ENCODE measurements at regions not wholly inside any gene's neighbourhood (a gene's known extent, or its start where the extent isn't known, plus 50 kb on each side); places are given as distances from the start of the nearest gene placed in this dataset.

DNA sequence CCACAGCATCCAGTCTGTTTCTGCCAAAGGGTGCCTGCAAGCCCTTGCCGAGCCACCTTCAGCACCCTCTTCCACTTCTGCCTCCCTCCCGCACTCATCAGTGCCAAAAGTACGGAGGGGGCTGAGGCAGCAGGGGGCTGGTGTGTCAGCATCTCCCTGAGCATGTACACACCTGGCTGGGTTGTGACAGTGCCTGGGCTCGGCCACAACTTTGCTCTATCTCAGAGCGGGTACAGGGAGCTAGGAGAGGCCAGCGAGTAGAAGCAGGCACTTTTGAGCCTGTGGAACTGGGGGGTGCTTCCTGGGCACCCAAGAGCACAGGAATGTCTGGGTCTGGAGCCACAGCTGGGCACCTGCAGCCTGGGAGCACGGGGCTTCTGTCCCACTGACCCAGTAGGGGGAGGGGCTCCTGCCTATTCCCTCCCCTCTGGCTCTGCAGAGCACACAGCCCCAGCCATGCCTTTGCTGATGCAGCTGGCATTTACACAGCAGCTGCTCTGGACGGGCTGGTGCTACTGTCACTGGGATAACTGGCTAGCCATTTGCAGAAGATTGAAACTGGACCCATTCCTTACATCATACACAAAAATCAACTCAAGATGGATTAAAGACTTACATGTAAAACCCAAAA is 319.8 kb upstream of the RRP15 start:
- Histone ChIP-seq H3K4me3 (no peak overlapping the region), H3K27ac (no peak overlapping the region), H3K36me3 (no peaks in the 10 kb centered on the region), H3K4me1 (ENCODE audit: control insufficient read depth in 1 of 2, low read depth in 2 of 2) (no peaks in the 10 kb centered on the region), H3K27me3 (replicated peaks; ENCODE audit: insufficient read depth) (no peaks in the 10 kb centered on the region), H3K9me3 (no peaks in the 10 kb centered on the region)
- DNase-seq (ENCODE audit: low spot score) = no peak
- no peak for ATAC-seq (ENCODE audit: insufficient number of reproducible peaks, low FRiP score, low read depth)
- TF ChIP-seq, protein P1, sequence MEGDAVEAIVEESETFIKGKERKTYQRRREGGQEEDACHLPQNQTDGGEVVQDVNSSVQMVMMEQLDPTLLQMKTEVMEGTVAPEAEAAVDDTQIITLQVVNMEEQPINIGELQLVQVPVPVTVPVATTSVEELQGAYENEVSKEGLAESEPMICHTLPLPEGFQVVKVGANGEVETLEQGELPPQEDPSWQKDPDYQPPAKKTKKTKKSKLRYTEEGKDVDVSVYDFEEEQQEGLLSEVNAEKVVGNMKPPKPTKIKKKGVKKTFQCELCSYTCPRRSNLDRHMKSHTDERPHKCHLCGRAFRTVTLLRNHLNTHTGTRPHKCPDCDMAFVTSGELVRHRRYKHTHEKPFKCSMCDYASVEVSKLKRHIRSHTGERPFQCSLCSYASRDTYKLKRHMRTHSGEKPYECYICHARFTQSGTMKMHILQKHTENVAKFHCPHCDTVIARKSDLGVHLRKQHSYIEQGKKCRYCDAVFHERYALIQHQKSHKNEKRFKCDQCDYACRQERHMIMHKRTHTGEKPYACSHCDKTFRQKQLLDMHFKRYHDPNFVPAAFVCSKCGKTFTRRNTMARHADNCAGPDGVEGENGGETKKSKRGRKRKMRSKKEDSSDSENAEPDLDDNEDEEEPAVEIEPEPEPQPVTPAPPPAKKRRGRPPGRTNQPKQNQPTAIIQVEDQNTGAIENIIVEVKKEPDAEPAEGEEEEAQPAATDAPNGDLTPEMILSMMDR (IDR thresholded peaks at IDR 0.05) = no peak

DNA sequence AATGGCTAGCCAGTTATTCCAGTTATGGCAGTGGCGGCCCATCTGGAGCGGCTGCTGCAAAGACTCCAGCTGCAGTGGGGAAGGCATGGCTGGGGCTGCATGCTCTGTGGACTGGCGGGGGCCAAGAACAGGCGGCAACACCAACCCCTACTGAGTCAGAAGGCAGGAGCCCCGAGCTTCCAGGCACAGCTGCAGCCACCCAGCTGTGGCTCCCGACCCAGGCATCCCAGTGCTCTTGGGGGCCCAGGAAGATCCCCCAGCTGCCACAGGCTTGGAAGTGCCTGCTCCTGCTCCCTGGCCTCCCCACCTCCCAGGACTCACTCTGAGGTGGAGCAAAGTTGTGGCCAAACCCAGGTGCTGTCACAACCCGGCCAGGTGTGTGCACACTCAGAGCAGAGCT is 317.0 kb upstream of the RRP15 start:
- TF ChIP-seq, protein P1 (IDR thresholded peaks at IDR 0.05) = no peak
- H3K27me3 ChIP-seq (replicated peaks; ENCODE audit: insufficient read depth) = no peaks in the 10 kb centered on the region
- DNase-seq (ENCODE audit: low spot score) (no peak), ATAC-seq (ENCODE audit: insufficient number of reproducible peaks, low FRiP score, low read depth) (no peak)
- H3K36me3 ChIP-seq = no peaks in the 10 kb centered on the region
- H3K4me1 ChIP-seq (ENCODE audit: control insufficient read depth in 1 of 2, low read depth in 2 of 2) = no peaks in the 10 kb centered on the region
- no peak overlapping the region for H3K4me3 ChIP-seq
- H3K9me3 ChIP-seq = no peaks in the 10 kb centered on the region
- H3K27ac ChIP-seq = no peak overlapping the region

DNA sequence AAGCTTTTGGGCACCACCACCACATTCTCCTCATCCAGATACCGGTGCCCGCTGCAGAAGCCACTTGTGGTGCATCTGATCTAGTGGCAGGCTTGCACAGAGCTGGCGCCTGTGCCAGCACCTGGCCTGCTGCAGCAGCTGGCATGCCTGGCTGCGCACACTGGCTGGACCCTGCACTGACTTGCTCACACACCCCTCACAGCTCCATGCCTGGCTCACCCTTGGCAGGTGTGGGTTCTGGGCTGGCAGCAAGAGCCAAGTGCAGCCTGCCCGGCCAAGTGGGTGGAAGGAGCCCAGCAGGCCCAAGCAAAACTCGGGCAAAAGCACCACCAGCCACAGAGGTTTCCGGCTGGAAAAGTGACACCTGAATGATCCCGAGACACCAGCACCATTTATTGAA is 315.7 kb upstream of the RRP15 start:
- no peak for ATAC-seq (ENCODE audit: insufficient number of reproducible peaks, low FRiP score, low read depth)
- no peak overlapping the region for H3K4me3 ChIP-seq
- H3K4me1 ChIP-seq (ENCODE audit: control insufficient read depth in 1 of 2, low read depth in 2 of 2) = no peaks in the 10 kb centered on the region
- H3K27ac ChIP-seq = no peak overlapping the region
- H3K27me3 ChIP-seq (replicated peaks; ENCODE audit: insufficient read depth) = no peaks in the 10 kb centered on the region
- H3K9me3 ChIP-seq = no peaks in the 10 kb centered on the region
- DNase-seq (ENCODE audit: low spot score) = no peak
- H3K36me3 ChIP-seq = no peaks in the 10 kb centered on the region
- TF ChIP-seq, protein P1 (IDR thresholded peaks at IDR 0.05) = no peak

DNA sequence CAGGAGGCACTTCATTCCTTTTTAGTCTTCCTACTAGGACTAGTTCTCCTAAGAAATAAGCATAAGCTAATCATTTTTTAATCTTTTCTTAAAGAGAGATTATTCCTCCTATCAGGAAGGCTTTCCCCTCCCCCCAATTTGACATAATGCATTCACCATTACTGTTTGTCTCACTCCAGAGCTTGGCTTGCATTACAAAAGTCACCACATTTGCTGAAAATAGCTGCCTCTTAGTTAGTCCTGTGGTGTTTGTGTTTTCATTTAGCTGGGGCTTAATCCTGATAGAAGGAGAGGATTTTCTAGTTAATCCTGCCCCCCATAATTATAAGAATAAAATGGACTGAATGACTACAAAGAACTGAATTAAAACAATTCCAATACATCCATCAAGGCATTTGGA is 307.1 kb upstream of the RRP15 start:
- ATAC-seq (ENCODE audit: insufficient number of reproducible peaks, low FRiP score, low read depth) (no peak), DNase-seq (ENCODE audit: low spot score) (no peak)
- no peak overlapping the region for H3K27ac ChIP-seq
- no peaks in the 10 kb centered on the region for H3K36me3 ChIP-seq
- H3K4me3 ChIP-seq = no peak overlapping the region
- no peaks in the 10 kb centered on the region for H3K27me3 ChIP-seq (replicated peaks; ENCODE audit: insufficient read depth)
- TF ChIP-seq, protein P1 (IDR thresholded peaks at IDR 0.05) = no peak
- H3K4me1 ChIP-seq (ENCODE audit: control insufficient read depth in 1 of 2, low read depth in 2 of 2) = no peaks in the 10 kb centered on the region
- H3K9me3 ChIP-seq = no peaks in the 10 kb centered on the region

DNA sequence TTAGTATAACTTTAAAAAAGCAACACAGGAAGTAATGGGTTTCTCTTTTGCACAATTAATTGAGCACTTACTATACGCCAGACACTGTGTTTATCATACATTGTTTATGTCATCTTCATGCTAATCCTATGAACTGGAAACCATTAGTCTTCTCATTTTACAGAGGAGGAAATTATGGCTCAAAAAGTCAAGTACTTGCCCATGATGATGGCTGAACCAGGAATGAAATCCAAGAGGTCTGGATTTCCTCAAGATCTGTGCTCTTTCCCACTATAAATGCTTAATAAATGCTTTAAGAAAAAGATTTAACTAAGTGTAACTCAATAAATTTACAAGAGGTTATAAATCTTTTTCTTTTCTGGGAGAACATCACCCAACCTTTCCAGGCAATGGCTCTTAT is 303.7 kb upstream of the RRP15 start:
- no peak for ATAC-seq (ENCODE audit: insufficient number of reproducible peaks, low FRiP score, low read depth)
- no peaks in the 10 kb centered on the region for H3K27me3 ChIP-seq (replicated peaks; ENCODE audit: insufficient read depth)
- no peaks in the 10 kb centered on the region for H3K36me3 ChIP-seq
- TF ChIP-seq, protein P1 (IDR thresholded peaks at IDR 0.05) = no peak
- H3K9me3 ChIP-seq = no peaks in the 10 kb centered on the region
- H3K27ac ChIP-seq = no peak overlapping the region
- no peak overlapping the region for H3K4me3 ChIP-seq
- no peak for DNase-seq (ENCODE audit: low spot score)
- H3K4me1 ChIP-seq (ENCODE audit: control insufficient read depth in 1 of 2, low read depth in 2 of 2) = no peaks in the 10 kb centered on the region
